VCaP (cell line): ENCODE measurements at regions not wholly inside any gene's neighbourhood (a gene's known extent, or its start where the extent isn't known, plus 50 kb on each side); places are given as distances from the start of the nearest gene placed in this dataset.

ENCODE experiments used
- H3K27ac ChIP-seq: fragments of 450-650 bp; 2 replicates; pipeline ENCODE4 v1.5.1; 2017
- TF ChIP-seq, protein P1 (sequence below): fragments of 450-650 bp; conservative IDR thresholded peaks from 2 replicates; pipeline ENCODE4 v1.5.1; 2017; ENCODE audit warnings: mild to moderate bottlenecking, moderate library complexity

DNA sequence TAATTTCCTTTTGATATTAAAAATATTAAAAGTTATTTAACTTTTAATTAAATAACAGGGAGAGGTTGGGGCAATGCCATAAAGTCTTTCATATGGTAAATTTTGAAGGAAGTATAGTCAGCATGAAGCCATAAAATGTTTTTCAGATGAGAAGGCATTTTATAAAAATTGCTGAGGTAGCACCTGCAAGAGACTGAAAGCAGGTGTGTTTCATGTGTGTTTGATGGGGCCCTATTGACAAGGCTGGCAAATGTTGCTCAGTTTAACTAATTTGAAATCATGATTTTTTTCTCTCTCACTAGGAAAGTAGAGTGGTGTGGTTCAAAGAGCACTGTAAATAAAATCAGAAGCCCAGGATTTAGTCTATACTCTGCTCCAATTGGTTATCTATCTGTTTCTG is 805.8 kb upstream of the C9orf72 start:
- H3K27ac ChIP-seq = no peak overlapping the region
- TF ChIP-seq, protein P1, sequence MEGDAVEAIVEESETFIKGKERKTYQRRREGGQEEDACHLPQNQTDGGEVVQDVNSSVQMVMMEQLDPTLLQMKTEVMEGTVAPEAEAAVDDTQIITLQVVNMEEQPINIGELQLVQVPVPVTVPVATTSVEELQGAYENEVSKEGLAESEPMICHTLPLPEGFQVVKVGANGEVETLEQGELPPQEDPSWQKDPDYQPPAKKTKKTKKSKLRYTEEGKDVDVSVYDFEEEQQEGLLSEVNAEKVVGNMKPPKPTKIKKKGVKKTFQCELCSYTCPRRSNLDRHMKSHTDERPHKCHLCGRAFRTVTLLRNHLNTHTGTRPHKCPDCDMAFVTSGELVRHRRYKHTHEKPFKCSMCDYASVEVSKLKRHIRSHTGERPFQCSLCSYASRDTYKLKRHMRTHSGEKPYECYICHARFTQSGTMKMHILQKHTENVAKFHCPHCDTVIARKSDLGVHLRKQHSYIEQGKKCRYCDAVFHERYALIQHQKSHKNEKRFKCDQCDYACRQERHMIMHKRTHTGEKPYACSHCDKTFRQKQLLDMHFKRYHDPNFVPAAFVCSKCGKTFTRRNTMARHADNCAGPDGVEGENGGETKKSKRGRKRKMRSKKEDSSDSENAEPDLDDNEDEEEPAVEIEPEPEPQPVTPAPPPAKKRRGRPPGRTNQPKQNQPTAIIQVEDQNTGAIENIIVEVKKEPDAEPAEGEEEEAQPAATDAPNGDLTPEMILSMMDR = no peak

DNA sequence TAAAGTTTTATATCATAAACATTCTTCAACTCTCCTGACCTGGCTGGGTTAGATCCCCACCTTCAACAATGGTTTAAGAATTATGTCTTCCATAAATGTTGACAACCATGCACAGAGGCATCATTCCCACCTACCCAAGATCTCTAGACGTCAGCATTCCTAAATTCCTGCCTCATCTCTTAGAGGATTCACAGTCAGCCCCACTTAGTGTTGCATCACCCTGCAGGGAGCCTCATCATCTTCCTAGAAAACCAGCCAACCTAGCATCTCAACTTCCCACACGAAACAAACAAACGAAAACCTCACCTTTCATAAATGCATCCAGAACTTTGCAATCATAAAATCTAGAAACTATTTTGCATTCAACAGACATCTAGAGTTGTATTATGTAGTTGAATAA is 816.1 kb upstream of the C9orf72 start:
- no peak overlapping the region for H3K27ac ChIP-seq
- TF ChIP-seq, protein P1 = no peak

DNA sequence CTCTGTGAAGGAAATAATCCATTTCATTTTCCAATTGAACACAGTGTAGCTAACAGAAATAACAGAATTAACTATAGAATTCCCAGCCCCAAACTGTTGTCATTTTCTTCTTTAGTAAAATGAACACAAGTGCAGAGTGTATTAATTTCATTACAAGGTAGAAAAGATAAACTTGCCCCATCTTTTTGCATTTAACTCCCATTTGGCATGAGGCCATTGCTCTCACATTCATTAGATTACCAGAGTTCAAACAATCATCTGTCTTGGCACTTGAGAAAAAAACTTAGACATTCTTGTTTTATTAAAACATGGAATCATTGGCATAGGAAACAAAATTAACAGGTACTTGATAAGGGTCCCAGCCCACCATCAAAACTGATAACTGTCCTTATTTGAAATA is 821.5 kb upstream of the C9orf72 start:
- TF ChIP-seq, protein P1 = no peak
- H3K27ac ChIP-seq = no peak overlapping the region

DNA sequence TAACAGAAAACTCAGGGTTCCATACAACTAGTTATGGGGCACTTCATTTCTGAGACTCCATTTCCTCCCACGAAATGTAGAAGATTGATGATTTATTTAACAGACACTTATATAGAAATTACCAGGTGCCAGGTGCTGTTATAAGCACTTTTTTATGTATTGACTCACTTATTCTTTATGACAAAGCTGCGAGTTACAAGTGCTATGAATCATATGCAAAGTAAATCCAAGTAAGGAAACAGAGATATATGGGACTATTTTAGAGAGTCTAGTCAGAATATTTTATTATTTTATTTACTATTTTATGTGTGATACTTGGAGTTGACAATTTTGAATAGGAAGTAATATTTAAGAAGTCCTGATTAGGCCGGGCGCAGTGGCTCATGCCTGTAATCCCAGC is 822.8 kb upstream of the C9orf72 start:
- TF ChIP-seq, protein P1 = no peak
- H3K27ac ChIP-seq = no peak overlapping the region

DNA sequence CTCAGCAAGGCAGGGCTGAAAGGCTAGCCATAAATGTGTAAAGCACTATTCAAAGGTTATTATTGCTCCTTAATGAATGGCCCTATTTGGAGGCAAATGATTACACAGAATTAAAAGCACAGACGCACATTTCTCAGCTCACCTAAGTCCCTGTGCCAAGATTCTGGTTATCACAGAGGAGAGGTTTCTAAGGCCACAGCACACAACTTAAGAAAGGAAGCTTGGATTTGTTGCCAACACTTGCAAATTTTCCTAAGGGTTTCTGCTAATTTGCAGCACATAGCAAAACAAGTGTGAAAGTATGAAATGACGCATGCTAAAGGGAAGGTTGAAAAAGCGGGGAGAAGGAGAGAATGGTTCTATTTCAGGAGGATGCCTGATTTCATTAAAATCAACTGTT is 834.1 kb upstream of the C9orf72 start:
- TF ChIP-seq, protein P1 = no peak
- H3K27ac ChIP-seq = no peak overlapping the region

DNA sequence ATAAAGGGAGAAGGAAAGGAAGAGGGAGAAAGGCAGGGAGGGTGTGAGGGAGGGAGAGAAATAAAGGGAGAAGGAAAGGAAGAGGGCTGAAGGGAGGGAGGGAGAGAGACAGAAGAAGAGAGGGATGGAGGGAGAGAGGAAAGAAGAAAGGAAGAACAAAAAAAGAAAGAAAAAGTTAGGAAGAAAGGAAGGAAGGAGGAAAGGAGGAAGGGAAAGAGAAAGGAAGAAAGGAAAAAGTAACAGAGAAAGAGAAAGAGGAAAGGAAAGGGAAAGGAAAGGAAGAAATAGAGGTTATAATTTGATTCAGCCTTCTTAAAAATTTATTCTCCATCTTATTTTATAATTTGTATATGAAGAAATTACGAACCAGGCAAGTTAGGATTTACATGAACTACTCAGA is 836.6 kb upstream of the C9orf72 start:
- TF ChIP-seq, protein P1 = no peak
- H3K27ac ChIP-seq = no peak overlapping the region

DNA sequence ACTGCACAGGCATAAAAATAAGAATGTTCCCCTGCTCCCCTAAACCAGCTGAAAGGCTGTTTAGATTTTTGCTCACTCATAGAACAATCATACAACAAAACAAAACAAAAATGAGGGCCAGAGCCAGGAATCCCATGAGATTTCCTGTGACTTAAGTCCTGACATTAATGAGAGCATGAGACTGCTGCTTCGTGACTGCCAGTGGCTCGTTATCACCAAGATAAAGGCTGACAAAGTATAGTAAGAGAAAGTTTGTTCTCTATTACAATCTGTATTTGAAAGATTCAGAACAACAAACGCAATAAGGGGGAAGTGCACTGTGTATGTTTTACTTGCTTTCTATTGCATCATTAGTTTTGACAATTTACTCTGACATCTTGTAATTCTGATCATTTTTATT is 837.1 kb upstream of the C9orf72 start:
- no peak overlapping the region for H3K27ac ChIP-seq
- TF ChIP-seq, protein P1 = no peak

DNA sequence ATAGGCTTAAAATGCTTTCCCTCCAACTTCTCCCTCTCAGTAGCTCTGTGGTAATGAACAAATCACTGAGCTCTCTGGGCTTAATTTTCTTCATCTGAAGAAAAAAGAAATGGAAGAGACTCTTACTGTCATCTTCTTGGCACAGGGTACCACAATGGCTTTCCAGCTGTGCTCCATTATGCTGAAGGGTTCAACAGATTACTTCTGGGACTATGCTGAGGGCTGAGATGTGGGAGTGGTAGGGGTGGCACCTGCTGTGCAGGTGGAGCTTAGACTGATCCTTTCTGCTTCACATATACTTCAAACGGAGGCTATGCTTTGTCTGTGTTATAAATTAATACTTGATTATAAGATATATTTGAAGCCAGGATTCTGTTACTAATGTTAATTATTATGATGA is 840.2 kb upstream of the C9orf72 start:
- TF ChIP-seq, protein P1 = no peak

More for the DNA sequence above, 840.2 kb upstream of the C9orf72 start:
- H3K27ac ChIP-seq = no peak overlapping the region
